HG03196 (cell line): ENCODE measurements at regions not wholly inside any gene's neighbourhood (a gene's known extent, or its start where the extent isn't known, plus 50 kb on each side); places are given as distances from the start of the nearest gene placed in this dataset.

Experiments
- ATAC-seq: cut with Tn5 transposase; IDR thresholded peaks from one replicate; pipeline ENCODE4 v1.9.1; 2021; ENCODE audit not compliant: unreplicated experiment

GRCh38 chr3:70849911-70850699 is 537.7 kb upstream of the MDFIC2 start:
- no peak for ATAC-seq

- no peak for ATAC-seq
These were observed 527.9 kb upstream of the MDFIC2 start for GRCh38 chr3:70840106-70840870.

- no peak for ATAC-seq
These were observed 521.0 kb upstream of the MDFIC2 start for GRCh38 chr3:70833239-70833960.

- no peak for ATAC-seq
These were observed 520.4 kb upstream of the MDFIC2 start for GRCh38 chr3:70832834-70833205.

- no peak for ATAC-seq
These were observed 519.8 kb upstream of the MDFIC2 start for GRCh38 chr3:70832089-70832833.

GRCh38 chr3:70829092-70829491 is 516.7 kb upstream of the MDFIC2 start:
- ATAC-seq = no peak

GRCh38 chr3:70824773-70825172 is 512.3 kb upstream of the MDFIC2 start:
- no peak for ATAC-seq

- no peak for ATAC-seq
These were observed 511.6 kb upstream of the MDFIC2 start for GRCh38 chr3:70824078-70824477.

- ATAC-seq = no peak
These were observed 511.2 kb upstream of the MDFIC2 start for GRCh38 chr3:70823622-70824021.

- ATAC-seq = no peak
These were observed 510.2 kb upstream of the MDFIC2 start for GRCh38 chr3:70822669-70823068.

- no peak for ATAC-seq
These were observed 509.2 kb upstream of the MDFIC2 start for GRCh38 chr3:70821602-70822001.

- no peak for ATAC-seq
These were observed 508.0 kb upstream of the MDFIC2 start for GRCh38 chr3:70820397-70820796.

GRCh38 chr3:70818145-70818544 is 505.7 kb upstream of the MDFIC2 start:
- ATAC-seq = no peak

- no peak for ATAC-seq
These were observed 503.9 kb upstream of the MDFIC2 start for GRCh38 chr3:70816346-70816745.

- ATAC-seq = no peak
These were observed 503.4 kb upstream of the MDFIC2 start for GRCh38 chr3:70815817-70816216.

- no peak for ATAC-seq
These were observed 500.9 kb upstream of the MDFIC2 start for GRCh38 chr3:70813311-70813710.

- no peak for ATAC-seq
These were observed 499.4 kb upstream of the MDFIC2 start for GRCh38 chr3:70811880-70812279.

GRCh38 chr3:70808881-70809280 is 496.4 kb upstream of the MDFIC2 start:
- no peak for ATAC-seq

- ATAC-seq = no peak
These were observed 494.1 kb upstream of the MDFIC2 start for GRCh38 chr3:70806556-70806955.

GRCh38 chr3:70806021-70806420 is 493.6 kb upstream of the MDFIC2 start:
- ATAC-seq = no peak
